HUDEP-2 (cell line): ENCODE measurements at regions not wholly inside any gene's neighbourhood (a gene's known extent, or its start where the extent isn't known, plus 50 kb on each side); places are given as distances from the start of the nearest gene placed in this dataset.

ENCODE experiments used
- DNase-seq, 76 experiments: peaks; one replicate each; lab custom pipeline; 2025; ENCODE audit not compliant: unreplicated experiment in 76 of 76; lab: John Stamatoyannopoulos, UW

GRCh38 chr3:146685050-146685814, 80.1 kb upstream of the PLSCR5 start:
- DNase-seq, result no peak

GRCh38 chr3:146682171-146682570, 77.0 kb upstream of the PLSCR5 start:
- no peak for DNase-seq

- no peak for DNase-seq
Measured at GRCh38 chr3:146680617-146681016, 75.5 kb upstream of the PLSCR5 start.

- no peak for DNase-seq
Measured at GRCh38 chr3:146679995-146680394, 74.8 kb upstream of the PLSCR5 start.

- no peak for DNase-seq
Measured at GRCh38 chr3:146679191-146679590, 74.0 kb upstream of the PLSCR5 start.

GRCh38 chr3:146672941-146673340, 67.8 kb upstream of the PLSCR5 start:
- no peak for DNase-seq

GRCh38 chr3:146664403-146664802, 59.3 kb upstream of the PLSCR5 start:
- no peak for DNase-seq

- DNase-seq, result no peak
Measured at GRCh38 chr3:146658841-146659240, 53.7 kb upstream of the PLSCR5 start.

GRCh38 chr3:146655333-146655996, 50.3 kb upstream of the PLSCR5 start:
- DNase-seq, result no peak
